GM12878 (cell line): ENCODE measurements at regions not wholly inside any gene's neighbourhood (a gene's known extent, or its start where the extent isn't known, plus 50 kb on each side); places are given as distances from the start of the nearest gene placed in this dataset.

Experiments
- ATAC-seq: fragments of 200-7000 bp; cut with Tn5 transposase; 3 replicates; pipeline ENCODE4 v1.9.1; 2020; ENCODE audit warnings: mild to moderate bottlenecking, moderate library complexity
- BruUV-seq: library from RNA; stranded (reverse); fragments of 400-500 nt; replicated peaks from 2 replicates; lab custom pipeline; 2021; lab: Mats Ljungman, UMichigan
- CTCF ChIA-PET: fragments of 300-600 bp; sonication (Branson Sonifier 250); formaldehyde crosslinking; extraction: SDS; loops from one replicate; lab custom pipeline; 2021; ENCODE audit warnings: inconsistent platforms; lab: Yijun Ruan, JAX
- POLR2A ChIA-PET: fragments of 350-600 bp; formaldehyde crosslinking; extraction: SDS; loops from one replicate; lab custom pipeline; 2021; ENCODE audit warnings: inconsistent platforms; lab: Charles Lee
- RAD21 ChIA-PET: fragments of 300-600 bp; sonication (Branson Sonifier 250); formaldehyde crosslinking; loops from one replicate; lab custom pipeline; 2023; ENCODE audit warnings: antibody characterized with exemption; ENCODE audit not compliant: unreplicated experiment; lab: Charles Lee
- SMC1A ChIA-PET: fragments of 300-600 bp; sonication (Branson Sonifier 250); formaldehyde crosslinking; loops from one replicate; lab custom pipeline; 2023; ENCODE audit not compliant: unreplicated experiment, uncharacterized antibody; lab: Charles Lee
- DNase-seq: peaks from one replicate; pipeline ENCODE4 v3.0.0-alpha.2; 2011; ENCODE audit warnings: low read depth, low spot score
- FAIRE-seq: peaks from 3 replicates; lab custom pipeline; 2011; peaks lifted over from hg19 to GRCh38; lab: Jason Lieb, UNC
- H2AFZ ChIP-seq: 2 replicates; pipeline ENCODE4 v1.6.0; 2011; ENCODE audit warnings: low read depth, low read length, control low read depth; ENCODE audit not compliant: control insufficient read depth
- H3K27ac ChIP-seq: 2 replicates; pipeline ENCODE4 v1.5.1; 2011; ENCODE audit warnings: control low read depth; ENCODE audit not compliant: control insufficient read depth, insufficient read depth
- H3K27me3 ChIP-seq, 2 experiments: replicated peaks in 1 of 2; 2 replicates each; pipeline versions ENCODE4 v1.6.0 to v1.6.1; 2011; ENCODE audit warnings: low read length in 1 of 2; ENCODE audit not compliant: control insufficient read depth in 2 of 2, insufficient read depth in 2 of 2
- H3K36me3 ChIP-seq, 2 experiments: 2 replicates each; pipeline ENCODE4 v1.5.1; 2011; ENCODE audit warnings: low read length in 1 of 2; ENCODE audit not compliant: control insufficient read depth in 2 of 2, insufficient read depth in 2 of 2
- H3K4me1 ChIP-seq: 2 replicates; pipeline ENCODE4 v1.6.1; 2011; ENCODE audit warnings: mild to moderate bottlenecking, low read length, moderate library complexity, mixed read lengths; ENCODE audit not compliant: control insufficient read depth, insufficient read depth
- H3K4me2 ChIP-seq: 2 replicates; pipeline ENCODE4 v1.6.0; 2011; ENCODE audit warnings: control low read depth; ENCODE audit not compliant: control insufficient read depth, insufficient read depth
- H3K4me3 ChIP-seq: fragments of 200-600 bp; sonication (generic); 2 replicates; pipeline ENCODE4 v1.5.1; 2016
- H3K79me2 ChIP-seq: 2 replicates; pipeline ENCODE4 v1.6.0; 2011; ENCODE audit warnings: low read length; ENCODE audit not compliant: control insufficient read depth, insufficient read depth
- H3K9ac ChIP-seq: 2 replicates; pipeline ENCODE4 v1.8.0; 2011; ENCODE audit warnings: low read length, control low read depth, mixed read lengths; ENCODE audit not compliant: control insufficient read depth, insufficient read depth
- H3K9me3 ChIP-seq: replicated peaks from 3 replicates; pipeline ENCODE4 v1.5.1; 2011; ENCODE audit warnings: mild to moderate bottlenecking, low read length; ENCODE audit not compliant: control insufficient read depth, insufficient read depth
- H4K20me1 ChIP-seq: 2 replicates; pipeline ENCODE4 v1.6.0; 2011; ENCODE audit not compliant: control insufficient read depth, insufficient read depth
- CBX5 ChIP-seq: sonication (generic); IDR thresholded peaks from 2 replicates; pipeline ENCODE4 v1.6.1; 2016; ENCODE audit warnings: low read depth, moderate library complexity, mild to moderate bottlenecking, inconsistent platforms
- CHD2 ChIP-seq: IDR thresholded peaks from 2 replicates; pipeline ENCODE4 v1.6.1; 2011; ENCODE audit warnings: low read depth, low read length, improper control_type of control experiment, borderline replicate concordance
- DPF2 ChIP-seq: fragments of 450-650 bp; IDR thresholded peaks from 2 replicates; pipeline ENCODE4 v1.6.1; 2017; ENCODE audit warnings: mild to moderate bottlenecking
- ESRRA ChIP-seq: IDR thresholded peaks from 2 replicates; pipeline ENCODE4 v1.6.1; 2012; ENCODE audit warnings: mild to moderate bottlenecking, low read length, improper control_type of control experiment
- FOS ChIP-seq: IDR thresholded peaks from 3 replicates; pipeline ENCODE4 v1.6.1; 2011; ENCODE audit warnings: borderline replicate concordance; ENCODE audit not compliant: insufficient read length; ENCODE audit errors: extremely low read depth
- HCFC1 ChIP-seq: fragments of 150-350 bp; IDR thresholded peaks from 2 replicates; pipeline ENCODE4 v1.6.1; 2014; ENCODE audit warnings: low read length
- JUNB ChIP-seq: IDR thresholded peaks from 2 replicates; pipeline ENCODE4 v1.6.1; 2016; ENCODE audit warnings: antibody characterized with exemption, mild to moderate bottlenecking
- KLF5 ChIP-seq: fragments of 450-650 bp; IDR thresholded peaks from 2 replicates; pipeline ENCODE4 v1.6.1; 2014; ENCODE audit warnings: mild to moderate bottlenecking; ENCODE audit not compliant: partially characterized antibody
- MEF2B ChIP-seq: fragments of 450-650 bp; IDR thresholded peaks from 2 replicates; pipeline ENCODE4 v1.6.1; 2018; ENCODE audit warnings: mild to moderate bottlenecking, moderate library complexity; ENCODE audit not compliant: partially characterized antibody, poor library complexity, severe bottlenecking
- NFIC ChIP-seq: IDR thresholded peaks from 2 replicates; pipeline ENCODE4 v1.6.1; 2012; ENCODE audit warnings: low read depth, mild to moderate bottlenecking, inconsistent platforms, low read length, moderate library complexity
- NR2C2 ChIP-seq: IDR thresholded peaks from 2 replicates; pipeline ENCODE4 v1.6.1; 2011; ENCODE audit warnings: borderline replicate concordance, low read depth; ENCODE audit not compliant: control insufficient read depth, insufficient read length
- NRF1 ChIP-seq: conservative IDR thresholded peaks from 2 replicates; pipeline ENCODE4 v1.6.1; 2011; ENCODE audit warnings: mild to moderate bottlenecking, low read depth, low read length, improper control_type of control experiment
- POLR2A ChIP-seq: IDR thresholded peaks from 2 replicates; pipeline ENCODE4 v1.6.1; 2011; ENCODE audit warnings: low read depth, mild to moderate bottlenecking, low read length
- RB1 ChIP-seq: fragments of 450-650 bp; formaldehyde crosslinking; IDR thresholded peaks from 2 replicates; pipeline ENCODE4 v1.6.1; 2017; ENCODE audit warnings: mild to moderate bottlenecking, borderline replicate concordance
- SIX5 ChIP-seq: IDR thresholded peaks from 2 replicates; pipeline ENCODE4 v1.6.1; 2011; ENCODE audit warnings: mild to moderate bottlenecking, low read depth, low read length, moderate library complexity; ENCODE audit not compliant: severe bottlenecking
- SUZ12 ChIP-seq: fragments of 200-600 bp; sonication (generic); IDR thresholded peaks from one replicate; pipeline ENCODE4 v1.6.1; 2018; ENCODE audit warnings: antibody characterized with exemption, mild to moderate bottlenecking; ENCODE audit not compliant: unreplicated experiment
- ZNF384 ChIP-seq: IDR thresholded peaks from 2 replicates; pipeline ENCODE4 v1.6.1; 2012; ENCODE audit warnings: low read depth, mild to moderate bottlenecking, low read length, improper control_type of control experiment, borderline replicate concordance
- ZSCAN29 ChIP-seq: fragments of 450-650 bp; IDR thresholded peaks from 2 replicates; pipeline ENCODE4 v1.6.1; 2017; ENCODE audit warnings: mild to moderate bottlenecking, moderate library complexity
- WGBS: methylation state at CpG from one replicate; pipeline ENCODE4 v1.1.6; 2016; ENCODE audit warnings: low lambda C conversion rate; ENCODE audit not compliant: insufficient replicate concordance, insufficient coverage; ENCODE audit errors: missing lambda C conversion rate; 5-methylcytosine and 5-hydroxymethylcytosine counted together
- in situ Hi-C: fragments of 300-500 bp; cut with MboI; formaldehyde crosslinking; loops from 9 replicates; pipeline ENCODE4 v1.14.3; 2018; ENCODE audit warnings: mixed read lengths
- intact Hi-C: fragments of 100-400 bp; cut with micrococcal nuclease; formaldehyde crosslinking; loops from one replicate; pipeline ENCODE4 v1.14.2; 2022; ENCODE audit not compliant: unreplicated experiment
- TF ChIP-seq, protein P1 (sequence below): IDR thresholded peaks from 2 replicates; pipeline ENCODE4 v1.6.1; 2011; ENCODE audit warnings: mild to moderate bottlenecking, low read depth, low read length, moderate library complexity; ENCODE audit not compliant: insufficient replicate concordance

- no peaks in the 10 kb centered on the region for H3K27me3 ChIP-seq
- SMC1A ChIA-PET = no interaction called here
- BruUV-seq = no TSS peak
Observed at GRCh38 chr14:82412545-82412944, 878.9 kb upstream of the SEL1L start.

DNA sequence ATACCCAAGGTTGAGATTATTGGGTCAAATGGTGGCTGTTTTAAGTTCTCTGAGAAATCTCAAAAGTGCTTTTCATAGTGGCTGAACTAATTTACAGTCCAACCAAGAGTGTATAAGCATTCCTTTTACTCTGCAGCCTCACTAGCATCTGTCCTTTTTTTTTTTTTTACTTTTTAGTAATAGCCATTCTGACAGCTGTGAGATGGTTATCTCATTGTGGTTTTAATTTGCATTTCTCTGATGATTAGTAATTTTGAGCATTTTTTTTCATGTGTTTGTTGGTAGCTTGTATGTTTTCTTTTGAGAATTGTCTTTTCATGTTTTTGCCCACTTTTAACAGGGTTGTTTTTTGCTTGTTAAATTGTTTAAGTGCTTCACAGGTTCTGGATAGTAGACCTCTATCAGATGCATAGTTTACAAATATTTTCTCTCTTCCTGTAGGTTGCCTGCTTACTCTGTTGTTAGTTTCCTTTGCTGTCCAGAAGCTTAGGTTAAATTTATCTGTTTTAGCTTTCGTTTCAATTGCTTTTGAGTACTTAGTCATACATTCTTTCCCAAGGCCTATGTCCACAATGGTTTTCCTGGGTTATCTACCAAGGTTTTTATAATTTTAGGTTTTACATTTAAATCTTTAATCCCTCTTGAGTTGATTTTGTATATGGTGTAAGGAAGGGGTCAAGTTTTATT, 881.3 kb upstream of the SEL1L start:
- FAIRE-seq (no peak), DNase-seq (no peak), ATAC-seq (peak; percentile 69)
- H3K9ac ChIP-seq = no peak overlapping the region
- no peak overlapping the region for H2AFZ ChIP-seq
- CTCF ChIA-PET = interaction anchor here (0.8 kb wide), 1 partner anchor 16 kb away, joined by 3 read pairs; no protein-coding TSS in a partner anchor
- H3K79me2 ChIP-seq = no peaks in the 10 kb centered on the region
- intact Hi-C loops (no loop called here), in situ Hi-C loops (no loop called here)
- WGBS = 0% methylated on average over 1 of the region's 1 CpG
- RAD21 ChIA-PET = no interaction called here
- SMC1A ChIA-PET = interaction anchor here (0.9 kb wide), 1 partner anchor 15 kb away, joined by 5 read pairs; no protein-coding TSS in a partner anchor
- H3K27ac ChIP-seq = no peak overlapping the region
- no peaks in the 10 kb centered on the region for H3K9me3 ChIP-seq
- H3K36me3 ChIP-seq = no peaks in the 10 kb centered on the region
- POLR2A ChIA-PET = no interaction called here
- H3K4me3 ChIP-seq = no peak overlapping the region
- H3K4me2 ChIP-seq = no peak overlapping the region
- no peaks in the 10 kb centered on the region for H4K20me1 ChIP-seq
- H3K27me3 ChIP-seq = no peaks in the 10 kb centered on the region
- H3K4me1 ChIP-seq = no peaks in the 10 kb centered on the region
- no TSS peak for BruUV-seq
- TF ChIP-seq NR2C2 = no peak
- no peak for TF ChIP-seq HCFC1
- TF ChIP-seq DPF2 = no peak
- no peak for TF ChIP-seq RB1
- TF ChIP-seq JUNB = peak; percentile 31; the same call in 1 of the 2 replicates
- TF ChIP-seq KLF5 = no peak
- no peak for TF ChIP-seq POLR2A
- TF ChIP-seq ZSCAN29 = no peak
- TF ChIP-seq ZNF384 = peak; percentile 42; the same call in 1 of the 2 replicates
- no peak for TF ChIP-seq CHD2
- no peak for TF ChIP-seq SIX5
- TF ChIP-seq, protein P1, sequence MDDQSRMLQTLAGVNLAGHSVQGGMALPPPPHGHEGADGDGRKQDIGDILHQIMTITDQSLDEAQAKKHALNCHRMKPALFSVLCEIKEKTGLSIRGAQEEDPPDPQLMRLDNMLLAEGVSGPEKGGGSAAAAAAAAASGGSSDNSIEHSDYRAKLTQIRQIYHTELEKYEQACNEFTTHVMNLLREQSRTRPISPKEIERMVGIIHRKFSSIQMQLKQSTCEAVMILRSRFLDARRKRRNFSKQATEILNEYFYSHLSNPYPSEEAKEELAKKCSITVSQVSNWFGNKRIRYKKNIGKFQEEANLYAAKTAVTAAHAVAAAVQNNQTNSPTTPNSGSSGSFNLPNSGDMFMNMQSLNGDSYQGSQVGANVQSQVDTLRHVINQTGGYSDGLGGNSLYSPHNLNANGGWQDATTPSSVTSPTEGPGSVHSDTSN = no peak
- no peak for TF ChIP-seq ESRRA
- no peak for TF ChIP-seq SUZ12
- no peak for TF ChIP-seq NRF1
- no peak for TF ChIP-seq FOS
- TF ChIP-seq NFIC = no peak

More at GRCh38 chr14:82412545-82412944, 878.9 kb upstream of the SEL1L start:
- intact Hi-C loops = no loop called here
- Histone ChIP-seq H3K9me3 (no peaks in the 10 kb centered on the region), H3K4me1 (no peaks in the 10 kb centered on the region), H3K79me2 (no peaks in the 10 kb centered on the region), H2AFZ (no peak overlapping the region), H3K4me2 (no peak overlapping the region), H3K9ac (no peak overlapping the region), H3K27ac (no peak overlapping the region), H3K36me3 (no peaks in the 10 kb centered on the region), H4K20me1 (no peaks in the 10 kb centered on the region), H3K4me3 (no peak overlapping the region)
- POLR2A ChIA-PET = no interaction called here
- 0% methylated on average over 1 of the region's 1 CpG for WGBS
- ATAC-seq (peak; percentile 70), FAIRE-seq (no peak), DNase-seq (no peak)
- in situ Hi-C loops = no loop called here
- TF ChIP-seq CBX5 (no peak), MEF2B (peak; percentile 28)
- RAD21 ChIA-PET = no interaction called here
- CTCF ChIA-PET = no interaction called here
